DND-41 (cell line): ENCODE measurements at regions not wholly inside any gene's neighbourhood (a gene's known extent, or its start where the extent isn't known, plus 50 kb on each side); places are given as distances from the start of the nearest gene placed in this dataset.

ENCODE experiments used
- ATAC-seq: fragments of 200-7000 bp; cut with Tn5 transposase; 3 replicates; pipeline ENCODE4 v1.9.1; 2021; ENCODE audit warnings: low read depth; ENCODE audit not compliant: insufficient read depth
- DNase-seq: peaks from one replicate; pipeline ENCODE4 v3.0.0-alpha.2; 2020
- H2AFZ ChIP-seq: 2 replicates; pipeline ENCODE4 v1.6.0; 2012; ENCODE audit warnings: low read depth, low read length
- H3K27ac ChIP-seq: 2 replicates; pipeline ENCODE4 v1.5.1; 2012; ENCODE audit warnings: low read length, inconsistent platforms
- H3K27me3 ChIP-seq: fragments of 200-600 bp; sonication (generic); 2 replicates; pipeline ENCODE4 v1.6.0; 2012; ENCODE audit warnings: low read length, mild to moderate bottlenecking, inconsistent platforms; ENCODE audit not compliant: insufficient read depth, poor library complexity
- H3K36me3 ChIP-seq: 2 replicates; pipeline ENCODE4 v1.5.1; 2012; ENCODE audit warnings: low read length, inconsistent platforms; ENCODE audit not compliant: insufficient read depth
- H3K4me1 ChIP-seq: 2 replicates; pipeline ENCODE4 v1.5.1; 2012; ENCODE audit warnings: mild to moderate bottlenecking, low read length; ENCODE audit not compliant: insufficient read depth
- H3K4me2 ChIP-seq: 2 replicates; pipeline ENCODE4 v1.6.0; 2012; ENCODE audit warnings: mild to moderate bottlenecking, moderate library complexity, low read length, inconsistent platforms; ENCODE audit not compliant: insufficient read depth
- H3K4me3 ChIP-seq, 2 experiments: fragments of 200-600 bp in 1 of 2; shearing (Covaris generic) in 1 of 2; 2 replicates each; pipeline ENCODE4 v1.5.1; 2012 to 2016; ENCODE audit warnings: inconsistent platforms in 2 of 2, low read length in 2 of 2, mild to moderate bottlenecking in 2 of 2, low read depth in 1 of 2, moderate library complexity in 1 of 2
- H3K79me2 ChIP-seq: 2 replicates; pipeline ENCODE4 v1.6.0; 2012; ENCODE audit warnings: low read length, inconsistent platforms; ENCODE audit not compliant: insufficient read depth
- H3K9ac ChIP-seq: 2 replicates; pipeline ENCODE4 v1.6.0; 2012; ENCODE audit warnings: low read depth, mild to moderate bottlenecking, inconsistent platforms, low read length, moderate library complexity
- H3K9me3 ChIP-seq: 2 replicates; pipeline ENCODE4 v1.5.1; 2012; ENCODE audit warnings: low read length, moderate library complexity, mild to moderate bottlenecking, inconsistent platforms; ENCODE audit not compliant: insufficient read depth, severe bottlenecking
- H4K20me1 ChIP-seq: 2 replicates; pipeline ENCODE4 v1.6.0; 2012; ENCODE audit warnings: low read length; ENCODE audit not compliant: insufficient read depth
- CTCF ChIP-seq: IDR thresholded peaks from 2 replicates; pipeline ENCODE4 v1.5.1; 2012; ENCODE audit warnings: borderline replicate concordance, low read length, moderate library complexity, mild to moderate bottlenecking; ENCODE audit not compliant: poor library complexity, severe bottlenecking; ENCODE audit errors: extremely low read depth
- EZH2 ChIP-seq: IDR thresholded peaks from 3 replicates; pipeline ENCODE4 v1.6.1; 2012; ENCODE audit warnings: borderline replicate concordance, low read depth, mild to moderate bottlenecking, moderate library complexity, low read length, inconsistent platforms; ENCODE audit not compliant: severe bottlenecking

DNA sequence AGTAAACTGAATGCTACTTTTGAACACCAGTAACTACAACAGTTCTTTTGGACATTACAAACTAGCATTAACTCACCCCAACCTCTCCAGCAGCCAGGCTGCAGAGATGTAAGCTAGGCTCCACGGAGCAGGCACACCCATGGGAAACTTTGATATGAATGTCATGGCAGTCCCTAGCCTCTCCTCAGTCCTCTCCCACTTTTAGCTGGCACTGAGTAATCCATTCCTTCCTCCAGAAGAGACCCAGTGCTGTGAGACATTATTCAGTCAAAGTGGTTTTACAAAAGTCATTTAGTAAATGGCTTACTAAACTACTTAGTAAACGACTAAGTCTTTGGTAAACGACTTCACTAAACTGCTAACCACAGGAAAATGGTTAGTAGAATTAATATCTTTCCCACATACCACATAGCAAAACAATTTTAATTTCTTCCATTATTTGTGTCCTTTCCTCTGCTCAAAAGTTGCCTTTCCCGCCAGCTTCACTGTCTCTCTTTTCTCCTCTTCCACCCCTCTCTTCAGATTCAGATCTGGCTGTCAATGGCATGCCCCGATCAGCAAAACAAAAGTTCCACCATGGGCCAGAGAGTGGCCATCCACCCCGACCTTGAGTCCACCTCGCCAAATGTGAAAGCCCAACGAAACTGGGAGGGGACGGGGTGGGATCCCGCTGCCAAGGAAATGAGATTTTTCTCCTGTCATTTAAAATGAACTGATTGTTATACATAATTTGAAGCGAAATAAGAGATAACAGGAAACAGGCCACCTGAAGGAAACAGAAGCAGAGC lies 67.5 kb upstream of the TJP1 start:
- H2AFZ ChIP-seq: no peak overlapping the region
- H4K20me1 ChIP-seq: no peaks in the 10 kb centered on the region
- H3K4me2 ChIP-seq: no peak overlapping the region
- H3K27me3 ChIP-seq: peaks cover 16% of the 10 kb centered on the region
- no peak for ATAC-seq
- no peak for DNase-seq
- no peaks in the 10 kb centered on the region for H3K36me3 ChIP-seq
- no peak overlapping the region for H3K27ac ChIP-seq
- no peak for TF ChIP-seq EZH2
- no peak for TF ChIP-seq CTCF
- H3K9ac ChIP-seq: no peak overlapping the region
- no peaks in the 10 kb centered on the region for H3K4me1 ChIP-seq
- no peaks in the 10 kb centered on the region for H3K79me2 ChIP-seq
- no peak overlapping the region for H3K4me3 ChIP-seq
- no peaks in the 10 kb centered on the region for H3K9me3 ChIP-seq

- no peaks in the 10 kb centered on the region for H3K36me3 ChIP-seq
- no peak overlapping the region for H2AFZ ChIP-seq
- TF ChIP-seq EZH2 (no peak), CTCF (no peak)
- no peak overlapping the region for H3K9ac ChIP-seq
- ATAC-seq (no peak), DNase-seq (no peak)
- no peaks in the 10 kb centered on the region for H3K9me3 ChIP-seq
- H3K27me3 ChIP-seq: peaks cover 18% of the 10 kb centered on the region
- no peak overlapping the region for H3K27ac ChIP-seq
- no peaks in the 10 kb centered on the region for H4K20me1 ChIP-seq
- H3K4me3 ChIP-seq: no peak overlapping the region
- H3K4me1 ChIP-seq: no peaks in the 10 kb centered on the region
- H3K4me2 ChIP-seq: no peak overlapping the region
- no peaks in the 10 kb centered on the region for H3K79me2 ChIP-seq
Measured at GRCh38 chr15:29888646-29889045, 66.4 kb upstream of the TJP1 start.

DNA sequence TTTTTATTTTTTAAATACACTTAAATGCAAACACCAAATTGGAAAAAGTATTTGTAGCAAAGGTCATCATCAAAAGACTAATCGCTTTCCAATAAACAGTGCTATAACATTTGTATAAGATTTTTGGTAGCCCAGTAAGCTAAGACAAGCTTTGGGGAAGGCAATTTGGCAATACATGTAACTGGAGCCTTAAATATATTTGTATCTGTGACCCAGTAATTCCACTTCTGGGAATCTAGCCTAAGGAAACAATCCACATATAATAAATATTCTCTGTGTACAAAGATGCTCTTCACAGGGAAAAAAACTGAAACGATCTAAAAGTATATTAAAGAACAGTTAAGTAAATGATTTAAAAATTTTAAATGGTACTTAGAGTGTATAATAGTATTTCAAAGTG lies 65.5 kb upstream of the TJP1 start:
- no peak overlapping the region for H3K9ac ChIP-seq
- H2AFZ ChIP-seq: no peak overlapping the region
- H3K4me3 ChIP-seq: no peak overlapping the region
- peaks cover 18% of the 10 kb centered on the region for H3K27me3 ChIP-seq
- no peaks in the 10 kb centered on the region for H3K79me2 ChIP-seq
- ATAC-seq (no peak), DNase-seq (no peak)
- H3K27ac ChIP-seq: no peak overlapping the region
- TF ChIP-seq EZH2 (no peak), CTCF (no peak)
- no peaks in the 10 kb centered on the region for H4K20me1 ChIP-seq
- no peaks in the 10 kb centered on the region for H3K36me3 ChIP-seq
- H3K9me3 ChIP-seq: no peaks in the 10 kb centered on the region
- H3K4me1 ChIP-seq: no peaks in the 10 kb centered on the region
- H3K4me2 ChIP-seq: no peak overlapping the region
